ENCODE measurements at regions not wholly inside any gene's neighbourhood (a gene's known extent, or its start where the extent isn't known, plus 50 kb on each side); places are given as distances from the start of the nearest gene placed in this dataset.

GRCh38 chr5:165375201-165375600 is 1869.8 kb downstream of the MAT2B start:
- no peaks in the 10 kb centered on the region for H3K9me3 Mint-ChIP-seq
- H3K4me3 Mint-ChIP-seq = no peak overlapping the region
- H3K27me3 Mint-ChIP-seq (ENCODE audit: low read depth) = no peaks in the 10 kb centered on the region
- CTCF ChIA-PET = no interaction called here
- no peaks in the 10 kb centered on the region for H3K36me3 Mint-ChIP-seq
- no peaks in the 10 kb centered on the region for H3K4me1 Mint-ChIP-seq
- ATAC-seq = no peak
- POLR2A ChIA-PET = no interaction called here
- TF ChIP-seq SMAD4 (CRISPR knock-in tag; IDR thresholded peaks at IDR 0.05) (no peak), ZNF263 (CRISPR knock-in tag; IDR thresholded peaks at IDR 0.05; ENCODE audit: low read depth) (no peak), FOXK1 (CRISPR knock-in tag; IDR thresholded peaks at IDR 0.05) (no peak), CTCF (IDR thresholded peaks at IDR 0.05) (no peak), NFYB (CRISPR knock-in tag; conservative IDR thresholded peaks at IDR 0.05; ENCODE audit: low read depth) (no peak)
- TF ChIP-seq, protein P1, sequence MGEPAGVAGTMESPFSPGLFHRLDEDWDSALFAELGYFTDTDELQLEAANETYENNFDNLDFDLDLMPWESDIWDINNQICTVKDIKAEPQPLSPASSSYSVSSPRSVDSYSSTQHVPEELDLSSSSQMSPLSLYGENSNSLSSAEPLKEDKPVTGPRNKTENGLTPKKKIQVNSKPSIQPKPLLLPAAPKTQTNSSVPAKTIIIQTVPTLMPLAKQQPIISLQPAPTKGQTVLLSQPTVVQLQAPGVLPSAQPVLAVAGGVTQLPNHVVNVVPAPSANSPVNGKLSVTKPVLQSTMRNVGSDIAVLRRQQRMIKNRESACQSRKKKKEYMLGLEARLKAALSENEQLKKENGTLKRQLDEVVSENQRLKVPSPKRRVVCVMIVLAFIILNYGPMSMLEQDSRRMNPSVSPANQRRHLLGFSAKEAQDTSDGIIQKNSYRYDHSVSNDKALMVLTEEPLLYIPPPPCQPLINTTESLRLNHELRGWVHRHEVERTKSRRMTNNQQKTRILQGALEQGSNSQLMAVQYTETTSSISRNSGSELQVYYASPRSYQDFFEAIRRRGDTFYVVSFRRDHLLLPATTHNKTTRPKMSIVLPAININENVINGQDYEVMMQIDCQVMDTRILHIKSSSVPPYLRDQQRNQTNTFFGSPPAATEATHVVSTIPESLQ (CRISPR knock-in tag; IDR thresholded peaks at IDR 0.05) = no peak
- no peak for DNase-seq (ENCODE audit: low spot score)
- no peak overlapping the region for H3K27ac Mint-ChIP-seq

DNA sequence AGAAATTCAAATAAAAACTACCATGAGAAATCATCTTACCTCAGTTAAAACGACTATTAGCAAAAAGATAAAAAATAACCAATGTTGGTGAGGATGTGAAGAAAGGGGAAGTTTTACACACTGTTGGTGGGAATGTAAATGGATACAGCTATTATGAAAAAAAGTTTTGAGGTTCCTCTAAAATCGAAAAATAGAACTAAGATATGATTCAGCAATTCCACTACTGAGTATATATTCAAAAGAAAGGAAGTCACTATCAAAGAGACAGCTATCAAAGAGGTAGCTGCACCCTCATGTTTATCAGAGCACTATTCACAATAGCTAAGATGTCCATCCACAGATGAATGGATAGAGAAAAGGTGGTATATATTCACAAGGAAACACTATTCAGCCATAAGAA is 1888.4 kb downstream of the MAT2B start:
- no peak for DNase-seq (ENCODE audit: low spot score)
- Mint-ChIP-seq H3K4me3 (no peak overlapping the region), H3K9me3 (peaks cover 16% of the 10 kb centered on the region), H3K4me1 (no peaks in the 10 kb centered on the region), H3K36me3 (no peaks in the 10 kb centered on the region; the same call in 1 of the 2 replicates), H3K27ac (no peak overlapping the region), H3K27me3 (ENCODE audit: low read depth) (no peaks in the 10 kb centered on the region)
- ChIA-PET CTCF (no interaction called here), POLR2A (no interaction called here)
- no peak for ATAC-seq
- TF ChIP-seq, protein P2, sequence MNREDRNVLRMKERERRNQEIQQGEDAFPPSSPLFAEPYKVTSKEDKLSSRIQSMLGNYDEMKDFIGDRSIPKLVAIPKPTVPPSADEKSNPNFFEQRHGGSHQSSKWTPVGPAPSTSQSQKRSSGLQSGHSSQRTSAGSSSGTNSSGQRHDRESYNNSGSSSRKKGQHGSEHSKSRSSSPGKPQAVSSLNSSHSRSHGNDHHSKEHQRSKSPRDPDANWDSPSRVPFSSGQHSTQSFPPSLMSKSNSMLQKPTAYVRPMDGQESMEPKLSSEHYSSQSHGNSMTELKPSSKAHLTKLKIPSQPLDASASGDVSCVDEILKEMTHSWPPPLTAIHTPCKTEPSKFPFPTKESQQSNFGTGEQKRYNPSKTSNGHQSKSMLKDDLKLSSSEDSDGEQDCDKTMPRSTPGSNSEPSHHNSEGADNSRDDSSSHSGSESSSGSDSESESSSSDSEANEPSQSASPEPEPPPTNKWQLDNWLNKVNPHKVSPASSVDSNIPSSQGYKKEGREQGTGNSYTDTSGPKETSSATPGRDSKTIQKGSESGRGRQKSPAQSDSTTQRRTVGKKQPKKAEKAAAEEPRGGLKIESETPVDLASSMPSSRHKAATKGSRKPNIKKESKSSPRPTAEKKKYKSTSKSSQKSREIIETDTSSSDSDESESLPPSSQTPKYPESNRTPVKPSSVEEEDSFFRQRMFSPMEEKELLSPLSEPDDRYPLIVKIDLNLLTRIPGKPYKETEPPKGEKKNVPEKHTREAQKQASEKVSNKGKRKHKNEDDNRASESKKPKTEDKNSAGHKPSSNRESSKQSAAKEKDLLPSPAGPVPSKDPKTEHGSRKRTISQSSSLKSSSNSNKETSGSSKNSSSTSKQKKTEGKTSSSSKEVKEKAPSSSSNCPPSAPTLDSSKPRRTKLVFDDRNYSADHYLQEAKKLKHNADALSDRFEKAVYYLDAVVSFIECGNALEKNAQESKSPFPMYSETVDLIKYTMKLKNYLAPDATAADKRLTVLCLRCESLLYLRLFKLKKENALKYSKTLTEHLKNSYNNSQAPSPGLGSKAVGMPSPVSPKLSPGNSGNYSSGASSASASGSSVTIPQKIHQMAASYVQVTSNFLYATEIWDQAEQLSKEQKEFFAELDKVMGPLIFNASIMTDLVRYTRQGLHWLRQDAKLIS (CRISPR knock-in tag; IDR thresholded peaks at IDR 0.05; ENCODE audit: borderline replicate concordance) = no peak
- TF ChIP-seq ELF4 (CRISPR knock-in tag; IDR thresholded peaks at IDR 0.05; ENCODE audit: low read depth) (no peak), PRDM15 (CRISPR knock-in tag; IDR thresholded peaks at IDR 0.05) (no peak), HMGA2 (CRISPR knock-in tag; IDR thresholded peaks at IDR 0.05) (no peak), SMAD3 (CRISPR knock-in tag; IDR thresholded peaks at IDR 0.05; ENCODE audit: borderline replicate concordance) (no peak), MXD4 (CRISPR knock-in tag; IDR thresholded peaks at IDR 0.05; ENCODE audit: borderline replicate concordance) (no peak), ATF3 (CRISPR knock-in tag; conservative IDR thresholded peaks at IDR 0.05) (no peak), NR2C2 (CRISPR knock-in tag; IDR thresholded peaks at IDR 0.05) (no peak), RELA (CRISPR knock-in tag; IDR thresholded peaks at IDR 0.05; ENCODE audit: borderline replicate concordance) (no peak), USF1 (CRISPR knock-in tag; IDR thresholded peaks at IDR 0.05) (no peak)
- TF ChIP-seq, protein P3, sequence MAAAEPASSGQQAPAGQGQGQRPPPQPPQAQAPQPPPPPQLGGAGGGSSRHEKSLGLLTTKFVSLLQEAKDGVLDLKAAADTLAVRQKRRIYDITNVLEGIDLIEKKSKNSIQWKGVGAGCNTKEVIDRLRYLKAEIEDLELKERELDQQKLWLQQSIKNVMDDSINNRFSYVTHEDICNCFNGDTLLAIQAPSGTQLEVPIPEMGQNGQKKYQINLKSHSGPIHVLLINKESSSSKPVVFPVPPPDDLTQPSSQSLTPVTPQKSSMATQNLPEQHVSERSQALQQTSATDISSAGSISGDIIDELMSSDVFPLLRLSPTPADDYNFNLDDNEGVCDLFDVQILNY (CRISPR knock-in tag; IDR thresholded peaks at IDR 0.05) = no peak
- TF ChIP-seq, protein P4, sequence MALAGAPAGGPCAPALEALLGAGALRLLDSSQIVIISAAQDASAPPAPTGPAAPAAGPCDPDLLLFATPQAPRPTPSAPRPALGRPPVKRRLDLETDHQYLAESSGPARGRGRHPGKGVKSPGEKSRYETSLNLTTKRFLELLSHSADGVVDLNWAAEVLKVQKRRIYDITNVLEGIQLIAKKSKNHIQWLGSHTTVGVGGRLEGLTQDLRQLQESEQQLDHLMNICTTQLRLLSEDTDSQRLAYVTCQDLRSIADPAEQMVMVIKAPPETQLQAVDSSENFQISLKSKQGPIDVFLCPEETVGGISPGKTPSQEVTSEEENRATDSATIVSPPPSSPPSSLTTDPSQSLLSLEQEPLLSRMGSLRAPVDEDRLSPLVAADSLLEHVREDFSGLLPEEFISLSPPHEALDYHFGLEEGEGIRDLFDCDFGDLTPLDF (CRISPR knock-in tag; IDR thresholded peaks at IDR 0.05) = no peak
- TF ChIP-seq, protein P1 (CRISPR knock-in tag; IDR thresholded peaks at IDR 0.05) = no peak
